Transverse colon (tissue), 4 donors: ENCODE measurements at regions not wholly inside any gene's neighbourhood (a gene's known extent, or its start where the extent isn't known, plus 50 kb on each side); places are given as distances from the start of the nearest gene placed in this dataset.

Experiments used
- CTCF ChIP-seq, 5 experiments: fragments of 200-600 bp in 3 of 5; fragments of 450-650 bp in 2 of 5; sonication (generic) in 3 of 5; IDR thresholded peaks; 1 replicate in 2 of 5; 2 replicates in 3 of 5; pipeline ENCODE4 v1.5.1; 2016 to 2017; ENCODE audit warnings: antibody characterized with exemption in 5 of 5, inconsistent platforms in 3 of 5, mild to moderate bottlenecking in 2 of 5, moderate library complexity in 1 of 5
- EP300 ChIP-seq: sonication (generic); formaldehyde crosslinking; IDR thresholded peaks from one replicate; pipeline ENCODE4 v1.6.1; 2017; ENCODE audit warnings: antibody characterized with exemption, low read depth
- POLR2AphosphoS5 ChIP-seq, 3 donors: sonication (generic); formaldehyde crosslinking; IDR thresholded peaks; one replicate each; pipeline ENCODE4 v1.6.1; 2016; ENCODE audit warnings: antibody characterized with exemption in 3 of 3

- TF ChIP-seq CTCF (IDR thresholded peaks at IDR 0.05) (no peak), EP300 (no peak), POLR2AphosphoS5 (IDR thresholded peaks at IDR 0.05) (no peak)
Measured at GRCh38 chr9:14516656-14517055, 176.6 kb downstream of the ZDHHC21 start.
